GM10266 (cell line): ENCODE measurements at regions not wholly inside any gene's neighbourhood (a gene's known extent, or its start where the extent isn't known, plus 50 kb on each side); places are given as distances from the start of the nearest gene placed in this dataset.
"Not testable (repeated sequence)": the region's sequence is repeated elsewhere in the genome, so short reads cannot be mapped to it uniquely, and the experiment has no call there.

ENCODE experiments used
- DNase-seq: peaks from one replicate; pipeline ENCODE4 v3.0.0; 2012; ENCODE audit errors: extremely low spot score
- TF ChIP-seq, protein P1 (sequence below): IDR thresholded peaks from 2 replicates; pipeline ENCODE4 v1.5.1; 2012; ENCODE audit warnings: mild to moderate bottlenecking, low read depth; ENCODE audit not compliant: control insufficient read depth, insufficient read depth; ENCODE audit errors: missing control alignments

DNA sequence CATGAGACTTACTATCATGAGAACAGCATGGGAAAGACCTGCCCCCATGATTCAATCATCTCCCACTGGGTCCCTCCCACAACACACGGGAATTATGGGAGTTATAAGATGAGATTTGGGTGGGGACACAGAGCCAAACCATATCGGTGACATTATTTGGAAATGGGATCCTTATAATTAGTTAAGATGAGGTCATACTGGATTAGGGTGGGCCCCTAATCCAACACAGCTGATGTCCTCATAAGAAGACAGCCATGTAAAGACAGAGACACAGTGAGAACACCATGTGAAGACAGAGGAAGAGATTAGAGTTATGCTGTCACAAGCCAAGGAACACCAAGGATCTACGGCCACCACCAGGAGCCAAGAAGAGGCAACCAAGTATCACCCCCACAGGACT is 161.7 kb downstream of the SPTSSA start:
- no peak for DNase-seq
- TF ChIP-seq, protein P1, sequence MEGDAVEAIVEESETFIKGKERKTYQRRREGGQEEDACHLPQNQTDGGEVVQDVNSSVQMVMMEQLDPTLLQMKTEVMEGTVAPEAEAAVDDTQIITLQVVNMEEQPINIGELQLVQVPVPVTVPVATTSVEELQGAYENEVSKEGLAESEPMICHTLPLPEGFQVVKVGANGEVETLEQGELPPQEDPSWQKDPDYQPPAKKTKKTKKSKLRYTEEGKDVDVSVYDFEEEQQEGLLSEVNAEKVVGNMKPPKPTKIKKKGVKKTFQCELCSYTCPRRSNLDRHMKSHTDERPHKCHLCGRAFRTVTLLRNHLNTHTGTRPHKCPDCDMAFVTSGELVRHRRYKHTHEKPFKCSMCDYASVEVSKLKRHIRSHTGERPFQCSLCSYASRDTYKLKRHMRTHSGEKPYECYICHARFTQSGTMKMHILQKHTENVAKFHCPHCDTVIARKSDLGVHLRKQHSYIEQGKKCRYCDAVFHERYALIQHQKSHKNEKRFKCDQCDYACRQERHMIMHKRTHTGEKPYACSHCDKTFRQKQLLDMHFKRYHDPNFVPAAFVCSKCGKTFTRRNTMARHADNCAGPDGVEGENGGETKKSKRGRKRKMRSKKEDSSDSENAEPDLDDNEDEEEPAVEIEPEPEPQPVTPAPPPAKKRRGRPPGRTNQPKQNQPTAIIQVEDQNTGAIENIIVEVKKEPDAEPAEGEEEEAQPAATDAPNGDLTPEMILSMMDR = no peak

DNA sequence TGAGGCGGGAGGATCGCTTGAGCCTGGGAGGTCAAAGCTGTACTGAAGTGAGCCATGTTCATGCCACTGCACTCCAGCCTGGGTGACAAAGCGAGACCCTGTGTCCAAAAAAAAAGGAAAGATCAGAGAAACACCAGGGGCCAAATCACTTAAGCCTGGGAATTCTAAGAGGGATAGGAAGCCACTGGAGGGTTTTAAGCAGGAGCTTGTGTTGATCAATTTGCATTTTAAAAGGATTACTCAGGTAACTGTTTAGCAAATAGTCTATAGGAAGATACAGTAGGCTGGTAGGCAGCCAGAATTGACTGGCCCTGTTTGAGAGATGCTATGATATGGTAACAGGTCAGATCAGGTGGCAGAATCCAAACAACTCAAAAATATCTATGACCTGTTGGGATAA is 162.7 kb downstream of the SPTSSA start:
- DNase-seq = no peak
- TF ChIP-seq, protein P1 = no peak

DNA sequence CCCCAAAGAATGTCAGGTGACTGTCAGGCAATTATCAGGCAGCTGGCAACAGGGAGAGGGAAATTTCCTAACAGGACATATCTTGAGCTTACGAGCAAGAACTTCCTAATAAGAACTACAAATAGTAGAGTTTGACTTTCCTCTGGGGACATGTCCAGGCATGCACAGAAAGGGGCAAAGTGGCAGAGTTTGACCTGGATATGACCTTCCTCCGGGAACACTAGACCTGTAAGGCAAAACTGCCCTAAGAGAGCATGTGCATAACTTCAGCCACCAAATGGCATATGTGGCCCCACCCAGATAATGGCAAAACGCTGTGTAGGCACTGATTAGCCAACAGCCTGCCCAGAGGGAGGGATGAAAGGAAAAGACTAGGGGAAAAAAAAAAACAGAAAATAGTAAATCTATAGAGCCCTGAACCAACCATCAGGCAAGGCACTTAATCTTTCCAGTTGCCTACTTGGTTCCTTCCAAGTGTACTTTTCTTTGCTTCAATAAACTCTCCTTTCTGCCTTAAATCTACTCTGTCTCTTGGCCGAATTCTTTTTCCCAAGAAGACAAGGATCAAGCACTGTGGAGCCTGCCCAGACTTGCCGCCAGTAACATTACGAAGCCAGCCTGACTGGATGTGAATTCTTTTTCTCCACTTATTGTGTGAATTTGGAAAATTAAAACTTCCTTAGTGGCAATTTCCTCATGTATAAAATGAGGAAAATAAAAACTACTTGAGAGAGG is 164.1 kb downstream of the SPTSSA start:
- DNase-seq = no peak

DNA sequence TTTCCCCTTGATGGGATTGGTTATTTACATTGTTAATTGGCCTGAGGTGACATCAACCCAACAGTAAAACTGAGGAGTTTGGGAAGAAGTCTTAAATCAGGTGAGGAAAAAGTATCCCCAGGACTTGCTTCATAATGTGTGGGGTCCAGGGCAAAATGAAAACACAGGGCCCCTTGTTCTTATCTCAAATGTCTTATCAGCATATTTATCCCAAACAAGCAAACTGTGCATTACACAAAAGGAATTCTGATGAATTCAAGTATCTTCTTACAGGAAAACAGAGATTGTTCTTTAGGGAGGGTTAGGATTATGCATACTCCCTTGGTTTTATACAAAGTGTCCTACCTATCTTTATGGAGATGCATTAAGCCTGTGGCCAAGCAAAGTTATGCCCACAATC is 178.4 kb downstream of the SPTSSA start:
- no peak for DNase-seq
- TF ChIP-seq, protein P1 = no peak

More for the DNA sequence above, 164.1 kb downstream of the SPTSSA start:
- TF ChIP-seq, protein P1 = no peak

DNA sequence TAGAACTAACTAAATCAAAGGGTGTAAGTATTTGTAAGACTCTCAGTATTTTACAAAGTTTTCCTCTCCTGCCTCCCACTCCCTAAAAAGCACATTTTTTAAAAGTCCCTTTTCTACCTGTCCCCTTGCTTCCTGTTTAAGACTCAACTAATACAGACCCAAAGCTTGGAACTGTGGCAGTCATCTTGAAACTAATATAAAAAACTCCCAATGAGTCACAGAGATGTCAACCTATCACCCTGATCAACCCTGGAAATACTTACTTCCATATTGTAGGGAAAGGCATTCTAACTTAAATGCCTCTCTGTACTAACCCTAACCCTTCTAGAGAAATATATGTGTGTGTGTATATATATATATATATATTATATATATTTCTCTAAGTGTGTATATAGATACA is 184.8 kb downstream of the SPTSSA start:
- TF ChIP-seq, protein P1 = no peak
- DNase-seq = no peak

DNA sequence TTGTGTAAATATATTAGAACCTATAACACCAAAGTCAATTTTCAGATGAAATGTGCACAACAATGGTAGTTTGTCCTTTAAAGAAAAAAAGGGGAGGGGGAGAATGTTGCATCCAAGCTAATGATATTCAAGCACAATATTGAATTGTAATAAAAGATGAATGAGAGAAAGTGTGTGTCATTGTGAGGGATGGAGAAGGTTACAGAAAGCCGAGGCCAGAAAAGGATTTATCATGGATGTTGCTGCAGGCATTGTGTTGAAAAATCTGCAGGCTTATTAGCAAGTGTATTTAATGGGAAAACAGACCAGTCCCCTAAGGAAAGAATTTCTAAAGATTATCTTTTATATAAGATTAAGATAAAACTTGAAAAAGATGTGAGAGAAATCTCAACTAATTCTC is 186.5 kb downstream of the SPTSSA start:
- TF ChIP-seq, protein P1 = no peak
- DNase-seq = no peak

DNA sequence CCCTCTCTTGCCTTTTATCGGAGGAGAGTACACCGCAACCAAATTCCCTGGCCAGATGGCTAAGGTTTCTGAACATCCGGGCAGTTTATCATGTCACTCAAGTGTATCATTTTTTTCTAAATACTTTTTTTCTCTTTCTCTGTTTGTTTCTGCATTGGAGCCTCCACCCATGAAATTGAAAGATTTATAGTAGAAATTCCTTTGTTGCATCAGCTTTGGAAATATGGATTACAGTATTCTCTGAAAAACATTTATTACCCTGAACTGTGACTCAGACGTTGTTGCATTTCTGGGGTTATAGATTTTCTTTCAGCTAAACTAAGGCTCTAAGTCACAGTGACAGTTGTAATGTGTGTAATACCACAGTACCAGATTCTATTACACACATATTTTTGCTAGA is 187.0 kb downstream of the SPTSSA start:
- DNase-seq = no peak
- TF ChIP-seq, protein P1 = no peak

DNA sequence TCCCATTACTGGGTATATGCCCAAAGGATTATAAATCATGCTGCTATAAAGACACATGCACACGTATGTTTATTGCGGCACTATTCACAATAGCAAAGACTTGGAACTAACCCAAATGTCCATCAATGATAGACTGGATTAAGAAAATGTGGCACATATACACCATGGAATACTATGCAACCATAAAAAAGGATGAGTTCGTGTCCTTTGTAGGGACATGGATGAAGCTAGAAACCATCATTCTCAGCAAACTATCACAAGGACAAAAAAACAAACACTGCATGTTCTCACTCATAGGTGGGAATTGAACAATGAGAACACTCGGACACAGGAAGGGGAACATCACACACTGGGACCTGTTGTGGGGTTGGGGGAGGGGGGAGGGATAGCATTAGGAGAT is 188.3 kb downstream of the SPTSSA start:
- not testable (repeated sequence) for DNase-seq
